HEK293 (cell line): ENCODE measurements at regions not wholly inside any gene's neighbourhood (a gene's known extent, or its start where the extent isn't known, plus 50 kb on each side); places are given as distances from the start of the nearest gene placed in this dataset.

Source experiments
- ZNF48 ChIP-seq: fragments of 450-650 bp; formaldehyde crosslinking; IDR thresholded peaks from 2 replicates; pipeline ENCODE4 v1.5.1; 2016; ENCODE audit warnings: missing biosample characterization, missing genetic modification characterization
- ZNF747 ChIP-seq: fragments of 450-650 bp; formaldehyde crosslinking; IDR thresholded peaks from 2 replicates; pipeline ENCODE4 v1.5.1; 2016; ENCODE audit warnings: missing biosample characterization, missing genetic modification characterization
- TF ChIP-seq, protein P1 (sequence below): fragments of 450-650 bp; formaldehyde crosslinking; IDR thresholded peaks from 2 replicates; pipeline ENCODE4 v1.5.1; 2016; ENCODE audit warnings: missing biosample characterization, missing genetic modification characterization

GRCh38 chr6:21713481-21713880 lies 119.9 kb downstream of the SOX4 start:
- TF ChIP-seq ZNF747 (tag by site-specific recombination): no peak
- TF ChIP-seq ZNF48: no peak
- TF ChIP-seq, protein P1, sequence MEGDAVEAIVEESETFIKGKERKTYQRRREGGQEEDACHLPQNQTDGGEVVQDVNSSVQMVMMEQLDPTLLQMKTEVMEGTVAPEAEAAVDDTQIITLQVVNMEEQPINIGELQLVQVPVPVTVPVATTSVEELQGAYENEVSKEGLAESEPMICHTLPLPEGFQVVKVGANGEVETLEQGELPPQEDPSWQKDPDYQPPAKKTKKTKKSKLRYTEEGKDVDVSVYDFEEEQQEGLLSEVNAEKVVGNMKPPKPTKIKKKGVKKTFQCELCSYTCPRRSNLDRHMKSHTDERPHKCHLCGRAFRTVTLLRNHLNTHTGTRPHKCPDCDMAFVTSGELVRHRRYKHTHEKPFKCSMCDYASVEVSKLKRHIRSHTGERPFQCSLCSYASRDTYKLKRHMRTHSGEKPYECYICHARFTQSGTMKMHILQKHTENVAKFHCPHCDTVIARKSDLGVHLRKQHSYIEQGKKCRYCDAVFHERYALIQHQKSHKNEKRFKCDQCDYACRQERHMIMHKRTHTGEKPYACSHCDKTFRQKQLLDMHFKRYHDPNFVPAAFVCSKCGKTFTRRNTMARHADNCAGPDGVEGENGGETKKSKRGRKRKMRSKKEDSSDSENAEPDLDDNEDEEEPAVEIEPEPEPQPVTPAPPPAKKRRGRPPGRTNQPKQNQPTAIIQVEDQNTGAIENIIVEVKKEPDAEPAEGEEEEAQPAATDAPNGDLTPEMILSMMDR (tag by site-specific recombination): no peak
